ENCODE measurements at regions not wholly inside any gene's neighbourhood (a gene's known extent, or its start where the extent isn't known, plus 50 kb on each side); places are given as distances from the start of the nearest gene placed in this dataset.

- no peak for TF ChIP-seq CTCF (IDR thresholded peaks at IDR 0.05)
- no peak for TF ChIP-seq POLR2AphosphoS5 (IDR thresholded peaks at IDR 0.05)
Observed at GRCh38 chr7:121741896-121742295, 131.1 kb upstream of the PTPRZ1 start.

Data from breast epithelium (tissue), 3 donors.